H9 (cell line): ENCODE measurements at regions not wholly inside any gene's neighbourhood (a gene's known extent, or its start where the extent isn't known, plus 50 kb on each side); places are given as distances from the start of the nearest gene placed in this dataset.

Experiments
- DNase-seq: peaks from one replicate; pipeline ENCODE4 v3.0.0-alpha.2; 2017
- H2AFZ ChIP-seq: one replicate; pipeline ENCODE4 v1.6.1; 2013; ENCODE audit warnings: mild to moderate bottlenecking, low read length, control low read depth, moderate library complexity
- H2AK5ac ChIP-seq: 2 replicates; pipeline ENCODE4 v1.6.1; 2013; ENCODE audit warnings: low read length, control low read depth, mixed read lengths; ENCODE audit not compliant: insufficient read length
- H2BK120ac ChIP-seq: one replicate; pipeline ENCODE4 v1.6.1; 2013; ENCODE audit warnings: low read depth, mild to moderate bottlenecking, low read length, control low read depth, inconsistent platforms; ENCODE audit not compliant: poor library complexity, severe bottlenecking
- H2BK12ac ChIP-seq: 2 replicates; pipeline ENCODE4 v1.6.1; 2013; ENCODE audit warnings: low read length, control low read depth, mixed read lengths, low read depth; ENCODE audit not compliant: insufficient read length
- H2BK15ac ChIP-seq: 2 replicates; pipeline ENCODE4 v1.6.1; 2013; ENCODE audit warnings: low read depth, low read length, control low read depth
- H2BK20ac ChIP-seq: one replicate; pipeline ENCODE4 v1.6.1; 2013; ENCODE audit warnings: low read depth, mild to moderate bottlenecking, low read length, control low read depth, inconsistent platforms; ENCODE audit not compliant: poor library complexity, severe bottlenecking
- H2BK5ac ChIP-seq: 2 replicates; pipeline ENCODE4 v1.6.1; 2013; ENCODE audit warnings: low read length, control low read depth, mixed read lengths; ENCODE audit not compliant: insufficient read length
- H3K14ac ChIP-seq: 2 replicates; pipeline ENCODE4 v1.6.1; 2013; ENCODE audit warnings: low read length, control low read depth; ENCODE audit not compliant: insufficient read depth
- H3K18ac ChIP-seq: 2 replicates; pipeline ENCODE4 v1.6.1; 2013; ENCODE audit warnings: low read depth, mild to moderate bottlenecking, mixed read lengths, low read length, control low read depth; ENCODE audit not compliant: insufficient read length
- H3K23ac ChIP-seq: 2 replicates; pipeline ENCODE4 v1.6.1; 2013; ENCODE audit warnings: low read length, control low read depth, mixed read lengths, low read depth; ENCODE audit not compliant: insufficient read length
- H3K23me2 ChIP-seq: 2 replicates; pipeline ENCODE4 v1.6.1; 2013; ENCODE audit warnings: low read depth, mild to moderate bottlenecking, mixed read lengths, low read length, control low read depth; ENCODE audit not compliant: insufficient read length, poor library complexity, severe bottlenecking
- H3K27ac ChIP-seq: 2 replicates; pipeline ENCODE4 v1.5.1; 2013; ENCODE audit warnings: low read length, control low read depth, mixed read lengths, low read depth; ENCODE audit not compliant: insufficient read length
- H3K27me3 ChIP-seq: 2 replicates; pipeline ENCODE4 v1.6.1; 2013; ENCODE audit warnings: low read length, control low read depth, inconsistent platforms; ENCODE audit not compliant: insufficient read depth
- H3K4ac ChIP-seq: 2 replicates; pipeline ENCODE4 v1.6.1; 2013; ENCODE audit warnings: low read depth, mild to moderate bottlenecking, control low read depth, inconsistent platforms, low read length, moderate library complexity
- H3K4me1 ChIP-seq: 2 replicates; pipeline ENCODE4 v1.6.1; 2013; ENCODE audit warnings: low read length, control low read depth, inconsistent platforms; ENCODE audit not compliant: insufficient read depth
- H3K4me2 ChIP-seq: 2 replicates; pipeline ENCODE4 v1.6.1; 2013; ENCODE audit warnings: low read length, control low read depth, mixed read lengths; ENCODE audit not compliant: insufficient read length, insufficient read depth
- H3K56ac ChIP-seq: 2 replicates; pipeline ENCODE4 v1.6.1; 2013; ENCODE audit warnings: low read depth, mild to moderate bottlenecking, mixed read lengths, low read length, control low read depth; ENCODE audit not compliant: insufficient read length
- H3K79me1 ChIP-seq: 2 replicates; pipeline ENCODE4 v1.6.1; 2013; ENCODE audit warnings: low read depth, mild to moderate bottlenecking, moderate library complexity, low read length, control low read depth, inconsistent platforms; ENCODE audit not compliant: insufficient read depth, poor library complexity, severe bottlenecking
- H3K79me2 ChIP-seq: 2 replicates; pipeline ENCODE4 v1.6.1; 2013; ENCODE audit warnings: low read length, control low read depth, inconsistent platforms; ENCODE audit not compliant: insufficient read depth
- H3K9ac ChIP-seq: 2 replicates; pipeline ENCODE4 v1.6.1; 2013; ENCODE audit warnings: low read length, control low read depth, mixed read lengths; ENCODE audit not compliant: insufficient read length; ENCODE audit errors: extremely low read depth
- H3K9me3 ChIP-seq: one replicate; pipeline ENCODE4 v1.6.1; 2013; ENCODE audit warnings: low read depth, low read length, inconsistent platforms; ENCODE audit not compliant: control insufficient read depth
- H3T11ph ChIP-seq: one replicate; pipeline ENCODE4 v1.6.1; 2013; ENCODE audit warnings: mild to moderate bottlenecking, low read length, control low read depth, inconsistent platforms
- H4K20me1 ChIP-seq: one replicate; pipeline ENCODE4 v1.6.1; 2013; ENCODE audit not compliant: control insufficient read depth, insufficient read length, insufficient read depth
- H4K5ac ChIP-seq: 2 replicates; pipeline ENCODE4 v1.6.1; 2013; ENCODE audit warnings: low read depth, mild to moderate bottlenecking, mixed read lengths, low read length, control low read depth; ENCODE audit not compliant: insufficient read length
- H4K8ac ChIP-seq: replicated peaks from 2 replicates; pipeline ENCODE4 v1.6.1; 2013; ENCODE audit warnings: low read length, control low read depth, mixed read lengths, low read depth; ENCODE audit not compliant: insufficient read length
- H4K91ac ChIP-seq: 2 replicates; pipeline ENCODE4 v1.6.1; 2013; ENCODE audit warnings: low read depth, mild to moderate bottlenecking, moderate library complexity, mixed read lengths, low read length, control low read depth; ENCODE audit not compliant: insufficient read length
- H3K27ac Mint-ChIP-seq, 3 experiments: 2 replicates in 2 of 3; 3 replicates in 1 of 3; pipeline ENCODE4 v1.8.0; 2020 to 2021; ENCODE audit warnings: mixed read lengths in 3 of 3, mild to moderate bottlenecking in 1 of 3, moderate library complexity in 1 of 3
- H3K27me3 Mint-ChIP-seq: 2 replicates; pipeline ENCODE4 v1.8.0; 2021; ENCODE audit warnings: low read depth, mild to moderate bottlenecking, moderate library complexity, mixed read lengths
- H3K36me3 Mint-ChIP-seq, 3 experiments: 2 replicates in 2 of 3; 3 replicates in 1 of 3; pipeline ENCODE4 v1.8.0; 2020 to 2021; ENCODE audit warnings: low read depth in 3 of 3, mixed read lengths in 3 of 3; ENCODE audit not compliant: insufficient read depth in 1 of 3
- H3K4me1 Mint-ChIP-seq, 2 experiments: 2 replicates each; pipeline ENCODE4 v1.8.0; 2020; ENCODE audit warnings: mixed read lengths in 2 of 2
- H3K4me3 Mint-ChIP-seq, 2 experiments: 2 replicates in 1 of 2; 3 replicates in 1 of 2; pipeline ENCODE4 v1.8.0; 2020 to 2021; ENCODE audit warnings: mild to moderate bottlenecking in 2 of 2, mixed read lengths in 2 of 2, moderate library complexity in 1 of 2
- H3K9me3 Mint-ChIP-seq, 2 experiments: 2 replicates in 1 of 2; 3 replicates in 1 of 2; pipeline ENCODE4 v1.8.0; 2020; ENCODE audit warnings: mild to moderate bottlenecking in 2 of 2, mixed read lengths in 2 of 2, moderate library complexity in 1 of 2
- WGBS: extraction: QIAGEN DNeasy Blood & Tissue Kit; methylation state at CpG from one replicate; pipeline ENCODE4 v1.1.7; 2013; ENCODE audit warnings: missing lambda C conversion rate, low lambda C conversion rate, mixed read lengths; ENCODE audit not compliant: insufficient read length; ENCODE audit errors: extremely low coverage; 5-methylcytosine and 5-hydroxymethylcytosine counted together
- TF ChIP-seq, protein P1 (sequence below): fragments of 200-600 bp; sonication (generic); conservative IDR thresholded peaks from 3 replicates; pipeline ENCODE4 v1.8.0; 2021; ENCODE audit warnings: antibody characterized with exemption, mild to moderate bottlenecking

DNA sequence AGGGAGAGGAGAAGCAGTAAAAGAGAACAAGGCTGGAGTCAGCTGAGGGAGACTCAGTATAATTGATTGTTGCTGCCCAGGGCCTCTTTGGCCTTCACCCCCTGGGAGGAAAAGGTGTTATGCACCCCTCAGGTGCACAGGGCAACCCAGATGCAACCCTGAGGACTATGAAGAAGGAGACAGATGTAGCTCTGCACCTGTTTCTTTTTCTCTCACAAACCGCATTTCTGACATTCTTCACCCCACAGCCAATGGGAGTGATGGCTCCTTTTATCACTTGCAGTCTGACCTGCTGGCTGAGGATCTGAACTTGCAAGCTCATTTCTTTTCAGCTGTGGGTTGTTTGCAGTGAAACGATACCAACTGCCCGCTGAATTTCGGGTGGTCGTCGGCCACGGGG is 64.1 kb upstream of the F13A1 start:
- no peak overlapping the region for H4K5ac ChIP-seq
- no peaks in the 10 kb centered on the region for H3K23me2 ChIP-seq
- no peak overlapping the region for H3K4me3 Mint-ChIP-seq
- no peak overlapping the region for H3K23ac ChIP-seq
- H3K18ac ChIP-seq: no peak overlapping the region
- H4K20me1 ChIP-seq: no peaks in the 10 kb centered on the region
- no peak overlapping the region for H2BK120ac ChIP-seq
- no peaks in the 10 kb centered on the region for H3K36me3 Mint-ChIP-seq
- H2AK5ac ChIP-seq: no peak overlapping the region
- TF ChIP-seq, protein P1, sequence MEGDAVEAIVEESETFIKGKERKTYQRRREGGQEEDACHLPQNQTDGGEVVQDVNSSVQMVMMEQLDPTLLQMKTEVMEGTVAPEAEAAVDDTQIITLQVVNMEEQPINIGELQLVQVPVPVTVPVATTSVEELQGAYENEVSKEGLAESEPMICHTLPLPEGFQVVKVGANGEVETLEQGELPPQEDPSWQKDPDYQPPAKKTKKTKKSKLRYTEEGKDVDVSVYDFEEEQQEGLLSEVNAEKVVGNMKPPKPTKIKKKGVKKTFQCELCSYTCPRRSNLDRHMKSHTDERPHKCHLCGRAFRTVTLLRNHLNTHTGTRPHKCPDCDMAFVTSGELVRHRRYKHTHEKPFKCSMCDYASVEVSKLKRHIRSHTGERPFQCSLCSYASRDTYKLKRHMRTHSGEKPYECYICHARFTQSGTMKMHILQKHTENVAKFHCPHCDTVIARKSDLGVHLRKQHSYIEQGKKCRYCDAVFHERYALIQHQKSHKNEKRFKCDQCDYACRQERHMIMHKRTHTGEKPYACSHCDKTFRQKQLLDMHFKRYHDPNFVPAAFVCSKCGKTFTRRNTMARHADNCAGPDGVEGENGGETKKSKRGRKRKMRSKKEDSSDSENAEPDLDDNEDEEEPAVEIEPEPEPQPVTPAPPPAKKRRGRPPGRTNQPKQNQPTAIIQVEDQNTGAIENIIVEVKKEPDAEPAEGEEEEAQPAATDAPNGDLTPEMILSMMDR: no peak
- no peak overlapping the region for H3K56ac ChIP-seq
- no CpG with 5 or more reads among the region's 7 CpGs for WGBS
- H2BK20ac ChIP-seq: no peak overlapping the region
- no peak overlapping the region for H3K27ac Mint-ChIP-seq
- no peak overlapping the region for H2BK15ac ChIP-seq
- no peak overlapping the region for H2AFZ ChIP-seq
- no peaks in the 10 kb centered on the region for H3K9me3 Mint-ChIP-seq
- H3K27me3 ChIP-seq: no peaks in the 10 kb centered on the region
- no peak overlapping the region for H3K27ac ChIP-seq
- H4K91ac ChIP-seq: no peak overlapping the region
- peak; percentile 36 for DNase-seq
- H3K79me1 ChIP-seq: no peaks in the 10 kb centered on the region
- H3K4me1 ChIP-seq: peaks cover 5% of the 10 kb centered on the region; the same call in 1 of the 2 replicates
- H3K9me3 ChIP-seq: no peaks in the 10 kb centered on the region
- H3K14ac ChIP-seq: no peak overlapping the region
- no peak overlapping the region for H3K4me2 ChIP-seq
- H4K8ac ChIP-seq: no peak overlapping the region
- no peak overlapping the region for H2BK5ac ChIP-seq
- H3K4ac ChIP-seq: no peak overlapping the region
- H3K27me3 Mint-ChIP-seq: no peaks in the 10 kb centered on the region
- H2BK12ac ChIP-seq: no peak overlapping the region
- no peak overlapping the region for H3K9ac ChIP-seq
- no peak overlapping the region for H3T11ph ChIP-seq
- no peaks in the 10 kb centered on the region for H3K79me2 ChIP-seq
- peaks cover 10 to 24% of the 10 kb centered on the region in 2 experiments for H3K4me1 Mint-ChIP-seq
